GM12891 (cell line): ENCODE measurements at regions not wholly inside any gene's neighbourhood (a gene's known extent, or its start where the extent isn't known, plus 50 kb on each side); places are given as distances from the start of the nearest gene placed in this dataset.

ENCODE experiments used
- DNase-seq: peaks from one replicate; pipeline ENCODE4 v3.0.0; 2011; ENCODE audit warnings: low spot score; ENCODE audit not compliant: insufficient read length
- FAIRE-seq: peaks from 2 replicates; lab custom pipeline; 2011; peaks lifted over from hg19 to GRCh38; lab: Jason Lieb, UNC
- PAX5 ChIP-seq: IDR thresholded peaks from 2 replicates; pipeline ENCODE4 v1.6.1; 2011; ENCODE audit warnings: low read length, moderate library complexity, mild to moderate bottlenecking; ENCODE audit not compliant: insufficient read depth, severe bottlenecking
- POLR2A ChIP-seq: IDR thresholded peaks from 2 replicates; pipeline ENCODE4 v1.6.1; 2011; ENCODE audit warnings: low read depth, low read length, control low read depth
- POLR2AphosphoS5 ChIP-seq: IDR thresholded peaks from 2 replicates; pipeline ENCODE4 v1.6.1; 2011; ENCODE audit warnings: low read depth, low read length, control low read depth
- POU2F2 ChIP-seq: IDR thresholded peaks from 2 replicates; pipeline ENCODE4 v1.6.1; 2011; ENCODE audit warnings: low read depth, mild to moderate bottlenecking, control low read depth, low read length, moderate library complexity
- SPI1 ChIP-seq: IDR thresholded peaks from 2 replicates; pipeline ENCODE4 v1.6.1; 2011; ENCODE audit warnings: low read depth, low read length, control low read depth
- TAF1 ChIP-seq: IDR thresholded peaks from 2 replicates; pipeline ENCODE4 v1.6.1; 2011; ENCODE audit warnings: low read depth, low read length, control low read depth

GRCh38 chr9:129367287-129367686 is 189.2 kb upstream of the IER5L start:
- no peak for DNase-seq
- TF ChIP-seq POLR2AphosphoS5 = no peak
- TF ChIP-seq POU2F2 = no peak
- TF ChIP-seq PAX5 = no peak
- no peak for TF ChIP-seq TAF1
- TF ChIP-seq SPI1 = no peak
- no peak for TF ChIP-seq POLR2A
- FAIRE-seq = no peak

DNA sequence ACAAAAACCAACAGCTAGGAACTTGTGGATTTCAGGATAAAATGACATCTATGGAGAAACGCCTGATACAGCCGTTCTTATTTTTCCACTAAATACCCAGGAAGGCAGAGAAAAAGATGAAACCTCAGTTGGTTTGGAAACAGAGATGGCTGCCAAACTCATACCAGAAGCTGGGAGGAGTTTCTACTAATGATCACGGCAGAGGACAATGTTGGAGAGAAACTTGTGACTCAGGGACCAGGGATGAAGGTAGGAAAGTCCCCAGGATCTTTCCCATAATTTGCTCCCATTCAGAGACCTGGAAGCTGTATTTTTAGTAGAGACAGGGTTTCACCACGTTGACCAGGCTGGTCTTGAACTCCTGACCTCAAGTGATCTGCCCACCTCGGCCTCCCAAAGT is 187.1 kb upstream of the IER5L start:
- FAIRE-seq (no peak), DNase-seq (no peak)
- no peak for TF ChIP-seq POLR2AphosphoS5
- no peak for TF ChIP-seq TAF1
- TF ChIP-seq POU2F2 = no peak
- no peak for TF ChIP-seq SPI1
- TF ChIP-seq POLR2A = no peak
- no peak for TF ChIP-seq PAX5

- DNase-seq = no peak
- FAIRE-seq = no peak
- TF ChIP-seq TAF1 = no peak
- no peak for TF ChIP-seq PAX5
- TF ChIP-seq POU2F2 = no peak
- TF ChIP-seq POLR2AphosphoS5 = no peak
- TF ChIP-seq SPI1 = no peak
- no peak for TF ChIP-seq POLR2A
Measured at GRCh38 chr9:129363216-129363873, 185.3 kb upstream of the IER5L start.

GRCh38 chr9:129362287-129363000 is 184.4 kb upstream of the IER5L start:
- TF ChIP-seq POLR2AphosphoS5 (no peak), POLR2A (no peak), PAX5 (no peak), POU2F2 (no peak), TAF1 (no peak)
- FAIRE-seq (peak; percentile 13), DNase-seq (no peak)

- FAIRE-seq = peak; percentile 88
- no peak for DNase-seq
- TF ChIP-seq POLR2AphosphoS5 = no peak
- no peak for TF ChIP-seq SPI1
- TF ChIP-seq POU2F2 = no peak
- TF ChIP-seq POLR2A = no peak
- no peak for TF ChIP-seq TAF1
- no peak for TF ChIP-seq PAX5
Measured at GRCh38 chr9:129361196-129361595, 183.1 kb upstream of the IER5L start.

DNA sequence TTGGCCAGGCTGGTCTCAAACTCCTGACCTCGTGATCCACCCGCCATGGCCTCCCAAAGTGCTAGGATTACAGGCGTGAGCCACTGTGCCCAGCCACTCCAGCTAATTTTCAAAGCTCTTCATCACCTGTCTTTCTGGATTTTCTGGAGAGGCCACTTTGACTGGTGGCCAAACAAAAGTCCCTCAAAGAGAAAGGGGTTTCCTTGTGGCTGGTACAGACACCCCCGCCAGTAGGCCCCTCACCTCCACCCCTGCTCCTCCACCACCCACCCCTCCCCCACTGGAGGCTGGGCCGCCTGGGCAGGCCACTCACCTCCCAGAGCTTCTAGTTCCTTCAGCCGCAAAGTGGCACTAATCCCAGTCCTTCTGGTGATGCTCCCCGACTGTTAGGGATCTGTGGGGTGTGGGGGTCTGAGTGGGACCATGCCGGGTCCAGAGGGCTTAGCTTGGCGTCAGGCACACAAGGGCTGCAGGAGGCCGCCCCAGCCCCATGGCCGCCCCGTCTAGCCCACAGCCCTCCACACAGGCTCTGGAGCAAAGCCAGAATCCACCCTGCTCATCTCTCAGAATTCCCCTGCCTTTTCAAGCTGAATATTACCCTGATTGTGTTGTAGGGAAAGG is 182.0 kb upstream of the IER5L start:
- DNase-seq (no peak), FAIRE-seq (no peak)
- TF ChIP-seq POLR2AphosphoS5 (no peak), SPI1 (no peak), POLR2A (no peak), TAF1 (no peak), PAX5 (no peak), POU2F2 (no peak)

GRCh38 chr9:129359162-129359811 is 181.2 kb upstream of the IER5L start:
- no peak for FAIRE-seq
- TF ChIP-seq SPI1 = no peak
- TF ChIP-seq POLR2AphosphoS5 = no peak
- TF ChIP-seq POLR2A = no peak
- TF ChIP-seq PAX5 = no peak
- DNase-seq = no peak

DNA sequence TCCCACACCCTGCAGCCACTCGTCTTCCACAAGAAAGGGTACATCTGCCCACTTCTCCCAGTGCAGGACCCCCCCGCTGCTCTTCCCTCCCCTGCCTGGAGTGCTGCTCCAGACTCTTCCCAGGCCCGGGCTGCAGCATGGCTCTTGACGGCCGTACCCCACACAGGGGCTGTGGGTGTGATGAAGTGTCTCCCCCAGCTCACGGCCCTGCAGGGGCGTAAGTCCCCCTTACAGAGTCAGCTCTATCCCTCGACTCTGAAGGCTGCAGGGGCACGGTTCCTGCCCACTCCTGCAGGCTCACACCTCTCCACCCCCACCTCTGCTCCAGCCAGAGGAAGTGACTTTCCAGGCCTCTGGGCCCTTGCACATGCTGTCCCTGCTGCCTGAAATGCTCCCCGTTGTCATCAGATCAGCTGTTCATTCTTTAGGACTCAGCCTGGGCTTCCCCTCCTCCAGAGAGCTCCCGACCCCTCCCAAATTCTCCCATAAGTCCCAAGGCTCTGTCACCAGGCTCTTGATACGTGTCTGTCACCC is 180.6 kb upstream of the IER5L start:
- FAIRE-seq = no peak
- no peak for DNase-seq
- TF ChIP-seq POU2F2 (no peak), POLR2A (no peak), POLR2AphosphoS5 (no peak), PAX5 (no peak), SPI1 (no peak), TAF1 (no peak)

DNA sequence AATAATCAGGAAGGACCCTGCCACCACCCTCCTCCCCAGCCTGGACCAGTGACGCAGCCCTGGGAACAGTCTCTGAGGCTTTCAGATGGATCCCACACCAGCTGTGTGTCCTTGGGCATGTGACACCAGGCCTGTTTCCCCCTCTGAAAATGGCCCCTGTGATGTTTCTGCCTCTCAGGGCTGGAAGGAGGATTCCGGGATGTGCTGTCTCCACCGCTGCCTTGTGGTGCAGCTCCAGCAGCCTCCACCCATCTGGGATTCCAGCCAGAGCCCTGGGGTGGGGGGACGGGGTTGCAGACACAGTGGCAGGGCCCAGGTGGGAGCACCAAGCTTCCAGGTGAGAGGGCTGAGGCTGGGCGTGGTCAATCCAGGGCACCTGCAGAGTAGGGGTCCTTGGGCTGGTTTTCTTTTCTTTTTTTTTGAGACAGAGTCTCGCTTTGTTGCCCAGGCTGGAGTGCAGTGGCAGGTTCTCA is 179.7 kb upstream of the IER5L start:
- FAIRE-seq (no peak), DNase-seq (no peak)
- TF ChIP-seq TAF1 (no peak), PAX5 (no peak), SPI1 (no peak), POLR2A (no peak), POU2F2 (no peak), POLR2AphosphoS5 (no peak)
